ENCODE measurements at regions not wholly inside any gene's neighbourhood (a gene's known extent, or its start where the extent isn't known, plus 50 kb on each side); places are given as distances from the start of the nearest gene placed in this dataset.

DNA sequence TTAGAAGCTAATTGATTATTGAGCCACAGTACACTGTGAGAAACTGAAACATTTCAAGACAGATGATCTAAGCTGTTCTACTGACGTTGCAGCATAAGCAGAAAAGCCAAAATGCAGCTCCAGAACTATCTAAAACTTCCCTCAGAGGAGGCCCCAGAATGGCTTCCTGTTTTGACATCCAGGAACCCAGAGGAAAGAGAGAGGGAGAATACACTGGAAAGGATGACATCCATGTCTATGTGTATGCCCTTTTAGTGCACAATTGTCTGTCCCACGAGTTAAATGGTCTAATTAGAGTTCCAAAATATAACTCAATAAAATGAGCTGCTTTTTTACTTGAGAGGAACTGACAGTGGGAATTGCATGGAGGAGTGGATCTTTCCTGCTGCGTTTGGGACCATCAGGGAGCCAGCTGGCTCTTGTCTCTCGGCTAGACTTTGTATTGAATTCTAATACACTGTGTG, 688.1 kb downstream of the ZNF385D start:
- no peak for DNase-seq (ENCODE audit: extremely low read depth, insufficient read length)
- no peak overlapping the region for H3K4me3 ChIP-seq (replicated peaks; ENCODE audit: low read depth, low read length)
- no peaks in the 10 kb centered on the region for H3K36me3 ChIP-seq (ENCODE audit: control insufficient read depth, insufficient read depth, low read length)
- no peaks in the 10 kb centered on the region for H3K27me3 ChIP-seq (replicated peaks; ENCODE audit: control insufficient read depth, insufficient read depth, low read length)
- TF ChIP-seq, protein P1, sequence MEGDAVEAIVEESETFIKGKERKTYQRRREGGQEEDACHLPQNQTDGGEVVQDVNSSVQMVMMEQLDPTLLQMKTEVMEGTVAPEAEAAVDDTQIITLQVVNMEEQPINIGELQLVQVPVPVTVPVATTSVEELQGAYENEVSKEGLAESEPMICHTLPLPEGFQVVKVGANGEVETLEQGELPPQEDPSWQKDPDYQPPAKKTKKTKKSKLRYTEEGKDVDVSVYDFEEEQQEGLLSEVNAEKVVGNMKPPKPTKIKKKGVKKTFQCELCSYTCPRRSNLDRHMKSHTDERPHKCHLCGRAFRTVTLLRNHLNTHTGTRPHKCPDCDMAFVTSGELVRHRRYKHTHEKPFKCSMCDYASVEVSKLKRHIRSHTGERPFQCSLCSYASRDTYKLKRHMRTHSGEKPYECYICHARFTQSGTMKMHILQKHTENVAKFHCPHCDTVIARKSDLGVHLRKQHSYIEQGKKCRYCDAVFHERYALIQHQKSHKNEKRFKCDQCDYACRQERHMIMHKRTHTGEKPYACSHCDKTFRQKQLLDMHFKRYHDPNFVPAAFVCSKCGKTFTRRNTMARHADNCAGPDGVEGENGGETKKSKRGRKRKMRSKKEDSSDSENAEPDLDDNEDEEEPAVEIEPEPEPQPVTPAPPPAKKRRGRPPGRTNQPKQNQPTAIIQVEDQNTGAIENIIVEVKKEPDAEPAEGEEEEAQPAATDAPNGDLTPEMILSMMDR (IDR thresholded peaks at IDR 0.05; ENCODE audit: insufficient read depth, low read length, poor library complexity, severe bottlenecking) = no peak

DNA sequence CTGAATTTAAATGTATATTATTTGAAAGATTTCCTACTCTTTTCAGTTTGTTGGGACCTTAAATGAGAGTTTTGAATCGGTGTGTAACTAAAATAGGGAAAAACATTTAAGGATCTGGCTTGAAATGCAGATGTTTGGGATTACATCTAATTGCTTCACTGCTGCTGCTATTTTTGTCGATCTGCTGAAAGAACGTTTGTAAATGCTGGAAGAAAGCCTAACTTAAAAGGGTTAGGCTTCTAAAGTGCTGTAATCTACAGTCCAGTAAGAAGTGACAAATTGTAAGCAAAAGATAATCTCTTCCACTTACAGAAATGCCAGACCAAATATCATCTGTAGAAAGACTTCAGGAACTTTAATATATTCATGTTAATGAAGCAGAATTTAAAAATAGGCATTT, 691.6 kb downstream of the ZNF385D start:
- H3K36me3 ChIP-seq (ENCODE audit: control insufficient read depth, insufficient read depth, low read length) = no peaks in the 10 kb centered on the region
- TF ChIP-seq, protein P1 (IDR thresholded peaks at IDR 0.05; ENCODE audit: insufficient read depth, low read length, poor library complexity, severe bottlenecking) = no peak
- no peak overlapping the region for H3K4me3 ChIP-seq (replicated peaks; ENCODE audit: low read depth, low read length)
- no peak for DNase-seq (ENCODE audit: extremely low read depth, insufficient read length)
- H3K27me3 ChIP-seq (replicated peaks; ENCODE audit: control insufficient read depth, insufficient read depth, low read length) = no peaks in the 10 kb centered on the region

DNA sequence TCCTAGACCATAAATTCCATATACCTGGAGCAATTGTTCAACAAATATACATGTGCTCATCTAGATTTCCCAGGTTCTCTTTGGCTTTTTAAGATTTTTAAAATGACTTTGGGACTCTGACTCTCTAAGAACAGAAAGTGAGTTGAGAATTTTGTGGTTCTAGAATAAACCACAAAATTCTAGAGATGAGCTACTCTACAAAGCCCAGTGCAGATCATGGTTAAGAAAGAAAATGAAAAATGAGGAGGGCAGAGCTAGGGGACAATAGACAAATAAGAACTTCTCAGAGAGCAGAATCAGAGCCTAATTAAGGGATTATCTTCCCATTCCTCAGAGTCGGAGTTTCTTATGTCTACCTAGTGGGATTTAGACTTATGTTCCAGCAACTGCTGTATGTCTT, 694.7 kb downstream of the ZNF385D start:
- TF ChIP-seq, protein P1 (IDR thresholded peaks at IDR 0.05; ENCODE audit: insufficient read depth, low read length, poor library complexity, severe bottlenecking) = no peak
- DNase-seq (ENCODE audit: extremely low read depth, insufficient read length) = no peak
- Histone ChIP-seq H3K27me3 (replicated peaks; ENCODE audit: control insufficient read depth, insufficient read depth, low read length) (no peaks in the 10 kb centered on the region), H3K36me3 (ENCODE audit: control insufficient read depth, insufficient read depth, low read length) (no peaks in the 10 kb centered on the region), H3K4me3 (replicated peaks; ENCODE audit: low read depth, low read length) (no peak overlapping the region)

DNA sequence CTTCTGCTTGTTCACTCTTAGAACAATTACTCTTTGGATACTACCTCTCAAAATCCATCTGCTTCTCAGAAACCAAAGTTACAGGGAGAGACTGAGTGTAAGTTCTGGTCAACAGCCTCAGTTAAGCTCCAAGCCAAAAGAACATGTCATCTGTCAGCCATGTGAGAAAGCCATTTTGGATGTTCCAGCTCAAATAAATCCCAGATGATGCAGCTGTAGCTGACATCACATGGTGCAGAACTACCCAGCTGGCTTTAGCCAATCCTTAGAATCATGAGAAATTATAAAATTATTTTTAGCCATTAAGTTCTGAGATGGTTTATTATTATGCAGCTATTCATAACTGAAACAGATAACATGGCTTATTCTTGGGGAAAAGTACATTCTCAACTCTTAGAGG, 696.0 kb downstream of the ZNF385D start:
- no peaks in the 10 kb centered on the region for H3K27me3 ChIP-seq (replicated peaks; ENCODE audit: control insufficient read depth, insufficient read depth, low read length)
- no peak for DNase-seq (ENCODE audit: extremely low read depth, insufficient read length)
- no peaks in the 10 kb centered on the region for H3K36me3 ChIP-seq (ENCODE audit: control insufficient read depth, insufficient read depth, low read length)
- H3K4me3 ChIP-seq (replicated peaks; ENCODE audit: low read depth, low read length) = no peak overlapping the region
- TF ChIP-seq, protein P1 (IDR thresholded peaks at IDR 0.05; ENCODE audit: insufficient read depth, low read length, poor library complexity, severe bottlenecking) = no peak

DNA sequence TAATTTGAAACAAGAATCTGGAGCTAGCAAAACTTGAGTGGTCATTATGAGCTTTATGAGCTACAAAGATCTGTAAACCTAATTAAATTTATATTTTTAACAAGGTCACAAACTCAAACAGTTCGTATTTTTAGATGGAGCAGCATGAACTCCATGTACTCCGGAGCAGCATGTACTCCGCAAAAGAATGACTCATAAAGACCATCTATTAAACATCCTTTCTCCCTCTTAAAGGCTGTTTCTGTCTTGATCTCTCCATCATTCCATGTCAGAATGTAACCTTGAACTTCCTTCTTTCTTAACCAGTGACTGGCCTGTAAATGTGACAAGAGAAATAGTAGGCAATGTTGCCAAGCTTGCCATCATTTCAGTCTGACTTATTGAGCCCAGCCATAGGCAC, 696.9 kb downstream of the ZNF385D start:
- TF ChIP-seq, protein P1 (IDR thresholded peaks at IDR 0.05; ENCODE audit: insufficient read depth, low read length, poor library complexity, severe bottlenecking) = no peak
- Histone ChIP-seq H3K36me3 (ENCODE audit: control insufficient read depth, insufficient read depth, low read length) (no peaks in the 10 kb centered on the region), H3K27me3 (replicated peaks; ENCODE audit: control insufficient read depth, insufficient read depth, low read length) (no peaks in the 10 kb centered on the region), H3K4me3 (replicated peaks; ENCODE audit: low read depth, low read length) (no peak overlapping the region)
- DNase-seq (ENCODE audit: extremely low read depth, insufficient read length) = no peak

All from GM06990 (cell line).